DND-41 (cell line): ENCODE measurements at regions not wholly inside any gene's neighbourhood (a gene's known extent, or its start where the extent isn't known, plus 50 kb on each side); places are given as distances from the start of the nearest gene placed in this dataset.

ENCODE experiments used
- CTCF ChIP-seq: IDR thresholded peaks from 2 replicates; pipeline ENCODE4 v1.5.1; 2012; ENCODE audit warnings: borderline replicate concordance, low read length, moderate library complexity, mild to moderate bottlenecking; ENCODE audit not compliant: poor library complexity, severe bottlenecking; ENCODE audit errors: extremely low read depth
- EZH2 ChIP-seq: IDR thresholded peaks from 3 replicates; pipeline ENCODE4 v1.6.1; 2012; ENCODE audit warnings: borderline replicate concordance, low read depth, mild to moderate bottlenecking, moderate library complexity, low read length, inconsistent platforms; ENCODE audit not compliant: severe bottlenecking

- TF ChIP-seq CTCF = no peak
- TF ChIP-seq EZH2 = no peak
Measured at GRCh38 chr18:50461251-50461650, 86.4 kb downstream of the SKA1 start.
